Astrocyte (in vitro differentiated cells and primary cell): ENCODE measurements at regions not wholly inside any gene's neighbourhood (a gene's known extent, or its start where the extent isn't known, plus 50 kb on each side); places are given as distances from the start of the nearest gene placed in this dataset.

Experiments used
- CTCF ChIP-seq: IDR thresholded peaks from 2 replicates; pipeline ENCODE4 v1.5.1; 2011; ENCODE audit warnings: low read depth, mild to moderate bottlenecking, inconsistent platforms, low read length, moderate library complexity; ENCODE audit not compliant: insufficient read depth
- EZH2 ChIP-seq: IDR thresholded peaks from 2 replicates; pipeline ENCODE4 v1.6.1; 2012; ENCODE audit warnings: mild to moderate bottlenecking, low read length, inconsistent platforms; ENCODE audit not compliant: insufficient read depth

- TF ChIP-seq CTCF (no peak), EZH2 (no peak)
Measured at GRCh38 chr6:195861-196360, 96.4 kb upstream of the DUSP22 start.
